Skeletal muscle cell (primary cell): ENCODE measurements at regions not wholly inside any gene's neighbourhood (a gene's known extent, or its start where the extent isn't known, plus 50 kb on each side); places are given as distances from the start of the nearest gene placed in this dataset.
"Not testable (repeated sequence)": the region's sequence is repeated elsewhere in the genome, so short reads cannot be mapped to it uniquely, and the experiment has no call there.

ENCODE experiments used
- DNase-seq: peaks from one replicate; pipeline ENCODE4 v3.0.0-alpha.2; 2010; ENCODE audit warnings: low read depth
- H3K4me3 ChIP-seq: 2 replicates; pipeline ENCODE4 v1.5.1; 2011; ENCODE audit warnings: low read depth, mild to moderate bottlenecking, control low read depth, low read length, moderate library complexity

- DNase-seq, result no peak
- H3K4me3 ChIP-seq, result no peak overlapping the region
Observed at GRCh38 chr5:38768412-38769211, 77.2 kb upstream of the OSMR start.

GRCh38 chr5:38772471-38772870 is 73.3 kb upstream of the OSMR start:
- H3K4me3 ChIP-seq, result no peak overlapping the region
- no peak for DNase-seq

GRCh38 chr5:38775218-38775840 is 70.5 kb upstream of the OSMR start:
- no peak for DNase-seq
- no peak overlapping the region for H3K4me3 ChIP-seq

- H3K4me3 ChIP-seq, result no peak overlapping the region
- no peak for DNase-seq
Observed at GRCh38 chr5:38776149-38776896, 69.5 kb upstream of the OSMR start.

- no peak overlapping the region for H3K4me3 ChIP-seq
- no peak for DNase-seq
Observed at GRCh38 chr5:38777111-38777510, 68.7 kb upstream of the OSMR start.

GRCh38 chr5:38780316-38780715 is 65.5 kb upstream of the OSMR start:
- H3K4me3 ChIP-seq, result no peak overlapping the region
- DNase-seq, result no peak

GRCh38 chr5:38780945-38781344 is 64.9 kb upstream of the OSMR start:
- DNase-seq, result peak; percentile 66
- H3K4me3 ChIP-seq, result no peak overlapping the region

GRCh38 chr5:38782180-38782835 is 63.5 kb upstream of the OSMR start:
- no peak overlapping the region for H3K4me3 ChIP-seq
- no peak for DNase-seq

- no peak overlapping the region for H3K4me3 ChIP-seq
- peak; percentile 98 for DNase-seq
Observed at GRCh38 chr5:38783011-38783561, 62.7 kb upstream of the OSMR start.

GRCh38 chr5:38789134-38789533 is 56.7 kb upstream of the OSMR start:
- no peak overlapping the region for H3K4me3 ChIP-seq

GRCh38 chr5:38789777-38790176 is 56.0 kb upstream of the OSMR start:
- no peak for DNase-seq
- no peak overlapping the region for H3K4me3 ChIP-seq

More at GRCh38 chr5:38789134-38789533, 56.7 kb upstream of the OSMR start:
- DNase-seq, result no peak

GRCh38 chr5:38790268-38790667 is 55.5 kb upstream of the OSMR start:
- no peak for DNase-seq
- H3K4me3 ChIP-seq, result no peak overlapping the region

- no peak overlapping the region for H3K4me3 ChIP-seq
- no peak for DNase-seq
Observed at GRCh38 chr5:38790891-38791290, 54.9 kb upstream of the OSMR start.

GRCh38 chr5:38793099-38793498 is 52.7 kb upstream of the OSMR start:
- H3K4me3 ChIP-seq, result no peak overlapping the region
- DNase-seq, result no peak

GRCh38 chr5:38794037-38794436 is 51.8 kb upstream of the OSMR start:
- DNase-seq, H3K4me3 ChIP-seq: not testable (repeated sequence)

GRCh38 chr5:38794986-38795385 is 50.8 kb upstream of the OSMR start:
- DNase-seq, result no peak
- no peak overlapping the region for H3K4me3 ChIP-seq

- peak; percentile 55 for DNase-seq
- H3K4me3 ChIP-seq, result no peak overlapping the region
Observed at GRCh38 chr5:38795986-38796741, 49.6 kb upstream of the OSMR start.
